MV-4-11 (cell line): ENCODE measurements at regions not wholly inside any gene's neighbourhood (a gene's known extent, or its start where the extent isn't known, plus 50 kb on each side); places are given as distances from the start of the nearest gene placed in this dataset.
"Not testable (repeated sequence)": the region's sequence is repeated elsewhere in the genome, so short reads cannot be mapped to it uniquely, and the experiment has no call there.

ENCODE experiments used
- DNase-seq: peaks from one replicate; lab custom pipeline; 2025; lab: John Stamatoyannopoulos, UW

- peak; percentile 39 for DNase-seq
These were observed 429.0 kb upstream of the MTPN start for GRCh38 chr7:136405931-136406777.

GRCh38 chr7:136403591-136403990, 426.4 kb upstream of the MTPN start:
- no peak for DNase-seq

GRCh38 chr7:136400877-136401276, 423.7 kb upstream of the MTPN start:
- no peak for DNase-seq

- DNase-seq = no peak
These were observed 422.2 kb upstream of the MTPN start for GRCh38 chr7:136399385-136399784.

DNA sequence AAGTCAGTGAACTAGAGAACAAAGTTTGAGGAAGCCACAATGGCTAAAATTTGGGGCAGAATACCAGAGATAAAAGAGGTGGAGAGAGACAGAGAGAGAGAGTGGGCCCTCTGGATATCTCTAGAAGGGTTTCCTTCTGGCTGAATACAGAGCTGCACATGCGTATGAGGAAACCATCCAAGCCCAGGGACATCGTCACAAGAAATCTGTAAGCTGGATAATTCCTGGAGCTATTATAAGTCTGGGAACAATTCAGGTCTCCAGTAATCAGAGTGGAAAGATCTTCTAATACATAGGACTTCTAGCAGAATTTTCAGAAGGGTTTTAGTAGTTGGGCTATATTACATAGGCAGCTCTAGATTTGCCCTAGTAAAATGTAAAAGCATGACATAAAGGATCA, 415.7 kb upstream of the MTPN start:
- no peak for DNase-seq

DNA sequence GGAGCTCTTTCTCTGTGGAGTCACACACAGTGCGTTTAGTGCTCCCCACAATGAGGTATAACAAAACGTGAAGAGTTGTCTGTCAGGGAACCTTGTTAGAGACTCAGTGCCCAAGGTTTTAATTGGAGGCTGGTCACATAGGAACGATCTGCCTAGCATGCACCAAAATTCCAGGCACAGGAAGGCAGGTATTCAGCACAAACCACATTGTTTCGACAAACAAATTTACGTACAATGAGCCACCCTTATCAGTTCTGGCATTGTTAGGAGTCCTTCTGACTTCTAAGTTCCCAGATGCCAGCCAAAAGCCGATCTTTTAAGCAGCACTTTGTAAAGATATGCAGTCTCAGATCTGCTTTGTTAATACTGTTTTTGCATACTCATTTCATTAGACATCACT, 414.2 kb upstream of the MTPN start:
- no peak for DNase-seq

DNA sequence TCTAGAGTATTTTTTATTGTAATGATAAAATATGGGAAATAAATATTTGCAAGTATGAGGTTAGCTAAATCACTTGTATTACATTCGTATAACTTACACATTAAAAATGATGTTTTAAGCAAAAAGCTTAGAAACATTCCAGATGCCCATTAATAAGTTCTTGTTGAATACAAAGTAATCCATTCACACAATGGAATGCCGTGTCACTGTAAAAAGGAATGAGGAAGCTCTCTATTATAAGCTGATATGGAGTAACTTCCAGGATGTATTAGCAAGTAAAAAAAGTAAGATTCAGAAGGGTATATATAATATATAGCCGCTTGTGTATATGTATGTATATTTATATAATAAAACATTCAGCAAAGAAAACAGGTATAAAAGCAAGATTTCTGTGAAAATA, 412.8 kb upstream of the MTPN start:
- no peak for DNase-seq

GRCh38 chr7:136386876-136387275, 409.7 kb upstream of the MTPN start:
- DNase-seq = no peak

DNA sequence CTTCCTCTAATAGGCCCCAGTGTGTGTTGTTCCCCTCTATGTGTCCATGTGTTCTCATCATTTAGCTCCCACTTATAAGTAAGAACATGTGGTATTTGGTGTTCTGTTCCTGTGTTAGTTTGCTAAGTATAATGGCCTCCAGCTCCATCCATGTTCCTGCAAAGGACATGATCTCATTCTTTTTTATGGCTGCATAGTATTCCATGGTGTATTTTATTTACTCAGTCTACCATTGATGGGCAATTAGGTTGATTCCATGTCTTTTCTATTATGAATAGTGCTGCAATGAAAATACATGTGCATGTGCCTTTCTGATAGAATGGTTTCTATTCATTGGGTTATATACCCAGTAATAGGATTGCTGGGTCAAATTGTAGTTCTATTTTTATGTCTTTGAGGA, 394.2 kb upstream of the MTPN start:
- DNase-seq = not testable (repeated sequence)

GRCh38 chr7:136370137-136370536, 393.0 kb upstream of the MTPN start:
- no peak for DNase-seq

DNA sequence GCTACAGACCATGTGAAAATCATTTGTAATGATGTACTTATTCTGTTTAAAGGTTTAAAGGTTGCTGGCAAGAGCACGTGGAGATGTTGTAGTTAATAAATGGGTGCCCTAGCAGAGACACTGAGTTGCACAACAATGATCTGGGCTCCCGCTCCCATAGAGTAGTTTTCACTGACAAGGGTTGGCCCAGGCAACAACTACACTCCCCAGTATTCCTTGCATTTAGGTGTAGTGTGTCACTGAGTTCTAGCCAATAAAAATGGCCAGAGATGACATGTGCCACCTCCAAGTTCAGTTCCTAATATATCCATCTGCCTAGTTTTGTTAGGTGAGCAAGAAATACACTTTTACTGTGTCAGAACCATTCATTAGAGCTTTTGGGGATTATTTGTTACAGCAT, 392.1 kb upstream of the MTPN start:
- DNase-seq = no peak

DNA sequence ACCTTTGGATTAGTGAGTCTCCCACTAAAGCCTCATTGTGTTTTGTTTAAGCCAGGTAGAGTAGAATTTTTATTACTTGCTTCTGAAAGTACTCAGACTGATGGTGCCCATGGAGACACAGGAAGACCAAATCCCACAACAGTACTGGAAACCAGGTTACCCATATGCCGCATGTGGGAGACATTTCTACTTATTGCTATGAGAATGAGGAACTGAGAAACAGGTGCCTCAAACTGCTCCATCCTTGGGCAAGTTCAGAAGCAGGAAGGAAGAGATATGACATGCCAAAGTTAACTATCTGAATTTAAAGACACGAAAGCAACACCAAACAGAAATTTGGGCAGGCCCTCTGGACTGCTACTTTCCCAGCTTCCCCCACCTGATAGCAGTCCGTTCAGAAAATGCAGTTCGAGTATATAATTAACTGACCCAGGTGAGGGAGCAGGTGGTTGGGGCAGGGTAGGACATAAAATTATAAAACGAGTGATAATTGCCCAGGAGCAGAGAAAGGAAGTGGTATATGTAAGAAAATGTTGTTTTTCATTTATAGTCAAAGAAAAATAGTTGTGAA, 382.3 kb upstream of the MTPN start:
- peak; percentile 80 for DNase-seq

DNA sequence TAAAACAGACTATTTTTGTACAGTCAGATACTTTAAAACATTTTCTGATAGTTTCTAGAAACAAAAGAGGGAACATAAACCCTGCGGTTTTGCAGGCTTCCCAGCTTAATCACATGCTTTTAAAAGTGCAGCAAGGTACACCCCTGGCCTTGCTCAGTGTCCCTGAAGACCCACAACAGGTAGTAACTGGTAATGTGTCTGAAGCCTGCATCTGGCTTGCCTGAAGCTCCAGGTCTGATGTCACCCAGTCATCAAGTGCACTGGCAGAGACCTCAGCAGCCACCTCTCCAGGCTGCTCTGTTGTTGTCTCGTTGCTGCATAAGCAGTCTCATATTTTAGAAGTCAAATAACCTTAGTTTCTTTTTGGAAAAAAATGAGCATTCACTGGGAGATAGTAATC, 376.1 kb upstream of the MTPN start:
- DNase-seq = no peak

GRCh38 chr7:136348542-136349192, 371.5 kb upstream of the MTPN start:
- DNase-seq = no peak

GRCh38 chr7:136348142-136348541, 371.0 kb upstream of the MTPN start:
- DNase-seq = no peak

DNA sequence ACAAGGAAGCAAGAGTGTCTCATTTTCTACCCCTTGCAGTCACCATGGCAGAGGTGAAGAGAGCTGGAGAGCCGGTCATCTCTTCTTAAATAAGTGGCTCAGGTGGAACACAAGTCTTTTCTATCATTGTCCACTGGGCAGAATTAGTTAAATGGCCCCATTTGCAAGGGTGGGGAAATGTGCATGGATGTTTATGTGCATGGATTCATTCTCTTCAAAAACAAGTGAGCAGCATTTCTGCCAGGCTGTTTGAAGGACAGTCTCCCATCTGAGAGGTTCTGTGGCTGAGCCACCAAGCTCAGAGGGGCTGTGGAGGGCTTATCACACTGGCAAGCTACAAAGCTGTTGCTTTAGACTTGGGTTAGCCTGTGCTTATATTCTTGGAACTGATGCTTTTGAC, 370.3 kb upstream of the MTPN start:
- no peak for DNase-seq

DNA sequence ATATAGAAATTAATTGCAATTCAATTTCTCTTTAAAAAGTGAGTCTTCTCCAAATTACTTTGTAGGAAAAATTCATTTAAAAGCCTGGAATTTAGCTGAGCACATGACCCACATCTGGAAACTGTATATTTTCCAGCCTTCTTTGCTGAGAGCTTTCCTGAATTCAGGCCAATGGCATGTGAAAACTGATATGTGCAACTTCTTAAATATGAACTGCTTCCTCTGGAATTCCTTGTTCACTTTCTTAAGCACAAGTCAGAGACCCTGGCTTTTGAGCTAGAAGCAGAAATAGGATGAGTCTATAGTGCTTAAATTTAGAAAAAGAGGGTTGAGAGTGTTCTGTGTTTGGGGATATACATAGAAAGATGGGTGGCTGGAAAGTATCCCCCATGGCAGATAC, 365.1 kb upstream of the MTPN start:
- no peak for DNase-seq

DNA sequence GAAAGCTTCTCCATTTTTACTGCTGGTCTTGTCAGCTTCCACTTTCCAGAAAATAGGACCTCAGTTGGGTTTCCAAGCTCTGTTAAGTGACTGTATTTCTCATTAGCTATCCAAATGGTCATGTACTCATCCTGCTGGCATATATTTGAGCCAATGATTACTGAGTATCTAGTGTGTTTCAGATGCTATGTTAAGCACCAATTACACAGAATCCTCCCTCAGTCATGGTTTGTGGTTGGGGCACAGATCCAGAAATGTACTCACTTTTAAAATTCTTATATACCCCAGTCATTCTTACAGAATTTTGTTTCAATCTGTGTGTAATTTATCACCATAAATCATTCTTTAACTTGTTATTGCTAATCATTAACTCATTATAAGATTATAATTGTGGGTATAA, 362.3 kb upstream of the MTPN start:
- DNase-seq = no peak

- DNase-seq = no peak
These were observed 359.8 kb upstream of the MTPN start for GRCh38 chr7:136336932-136337331.

GRCh38 chr7:136333636-136334035, 356.5 kb upstream of the MTPN start:
- DNase-seq = no peak

DNA sequence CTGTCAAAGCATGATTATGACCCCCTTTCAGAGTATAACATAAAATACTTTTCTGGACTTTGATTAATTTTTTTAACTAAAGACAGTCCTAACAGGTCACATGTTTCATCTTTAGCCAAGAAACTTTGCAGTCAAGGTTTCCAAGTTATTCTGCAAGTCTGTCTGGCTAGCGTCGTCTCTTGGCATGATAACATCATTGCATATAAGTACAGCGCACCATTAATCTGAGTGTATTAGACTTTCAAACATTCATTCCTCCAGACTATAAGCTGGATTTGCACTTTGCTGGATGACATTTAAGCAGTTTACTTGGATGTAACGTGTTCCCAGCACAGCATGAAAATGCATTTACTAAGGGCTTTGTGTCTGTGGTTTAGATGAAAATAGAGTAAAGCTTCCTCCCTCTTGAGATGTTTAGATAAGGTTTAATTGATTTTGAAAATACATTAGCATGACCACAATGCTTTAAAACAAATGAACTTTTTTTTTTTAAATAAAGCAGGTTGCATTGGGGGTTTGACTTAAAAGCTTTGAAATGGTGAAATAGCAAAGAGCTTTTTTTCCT, 349.0 kb upstream of the MTPN start:
- DNase-seq = no peak

DNA sequence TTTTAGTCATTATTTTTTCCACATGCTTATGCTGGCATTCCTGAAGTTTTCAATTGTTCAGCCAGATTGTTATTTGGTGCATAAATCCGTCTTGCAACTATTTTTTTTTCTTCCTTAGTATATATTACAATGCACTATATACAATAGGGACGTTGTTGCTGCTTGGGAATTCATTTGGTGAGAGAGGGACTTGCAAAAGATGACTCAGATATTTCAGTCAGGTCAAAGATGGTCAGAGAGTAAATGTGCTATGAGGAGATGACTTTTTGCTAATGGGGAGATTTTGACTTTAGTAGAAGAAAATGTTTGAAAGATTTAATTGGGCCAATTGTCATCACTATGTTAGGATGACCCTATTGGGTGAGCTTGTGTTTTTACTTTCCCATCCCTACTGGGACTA, 348.4 kb upstream of the MTPN start:
- no peak for DNase-seq

DNA sequence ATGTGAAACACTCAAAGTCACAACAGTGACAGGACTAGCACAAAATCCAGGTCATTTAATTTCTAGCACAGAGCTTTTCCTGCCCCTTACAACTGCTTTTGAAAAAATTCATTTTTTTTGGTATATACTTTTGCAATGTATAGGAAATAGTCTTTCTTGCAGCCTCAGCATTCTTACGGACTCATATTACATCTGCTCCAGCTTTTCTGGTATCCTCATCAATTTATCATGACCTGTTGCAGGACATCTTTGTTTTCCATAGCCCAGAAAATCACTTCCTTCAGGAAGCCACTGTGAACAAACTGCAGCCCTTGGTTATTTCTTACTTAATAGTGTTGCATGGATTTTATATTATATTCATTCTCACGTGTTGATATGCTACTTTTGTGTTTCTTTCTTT, 347.9 kb upstream of the MTPN start:
- no peak for DNase-seq
